Subcutaneous abdominal adipose tissue (tissue), 5 donors: ENCODE measurements at regions not wholly inside any gene's neighbourhood (a gene's known extent, or its start where the extent isn't known, plus 50 kb on each side); places are given as distances from the start of the nearest gene placed in this dataset.

Source experiments
- H3K27ac ChIP-seq: one replicate; pipeline ENCODE4 v1.7.0; 2013; ENCODE audit warnings: low read depth, mild to moderate bottlenecking, inconsistent platforms, low read length, moderate library complexity
- H3K27me3 ChIP-seq, 5 donors: one replicate each; pipeline ENCODE4 v1.7.0; 2013; ENCODE audit warnings: low read length in 5 of 5, inconsistent platforms in 1 of 5; ENCODE audit not compliant: control insufficient read depth in 5 of 5, insufficient read depth in 4 of 5
- H3K36me3 ChIP-seq, 5 donors: one replicate each; pipeline ENCODE4 v1.7.0; 2013; ENCODE audit warnings: low read length in 5 of 5; ENCODE audit not compliant: control insufficient read depth in 5 of 5, insufficient read depth in 5 of 5
- H3K4me1 ChIP-seq, 5 donors: one replicate each; pipeline ENCODE4 v1.7.0; 2013; ENCODE audit warnings: low read length in 5 of 5, mild to moderate bottlenecking in 3 of 5, moderate library complexity in 1 of 5; ENCODE audit not compliant: control insufficient read depth in 5 of 5, insufficient read depth in 5 of 5
- H3K4me3 ChIP-seq, 5 donors: one replicate each; pipeline ENCODE4 v1.7.0; 2013; ENCODE audit warnings: low read length in 5 of 5, low read depth in 1 of 5
- H3K9ac ChIP-seq, 5 donors: one replicate each; pipeline ENCODE4 v1.7.0; 2013; ENCODE audit warnings: low read length in 5 of 5, mild to moderate bottlenecking in 4 of 5, moderate library complexity in 3 of 5
- H3K9me3 ChIP-seq, 5 donors: one replicate each; pipeline ENCODE4 v1.7.0; 2013; ENCODE audit warnings: low read length in 5 of 5; ENCODE audit not compliant: control insufficient read depth in 5 of 5
- donor health status: healthy.
- donor health status: healthy.
- donor health status: healthy.
- donor health status: healthy.
- donor health status: healthy.

GRCh38 chr4:99716996-99717395, 59.4 kb upstream of the C4orf54 start:
- Histone ChIP-seq H3K9ac (no peak overlapping the region), H3K4me1 (peaks cover 0 to 19% (median 11%) of the 10 kb centered on the region in 5 donors), H3K27me3 (no peaks in the 10 kb centered on the region), H3K9me3 (no peaks in the 10 kb centered on the region), H3K4me3 (no peak overlapping the region), H3K36me3 (no peaks in the 10 kb centered on the region), H3K27ac (no peak overlapping the region)

DNA sequence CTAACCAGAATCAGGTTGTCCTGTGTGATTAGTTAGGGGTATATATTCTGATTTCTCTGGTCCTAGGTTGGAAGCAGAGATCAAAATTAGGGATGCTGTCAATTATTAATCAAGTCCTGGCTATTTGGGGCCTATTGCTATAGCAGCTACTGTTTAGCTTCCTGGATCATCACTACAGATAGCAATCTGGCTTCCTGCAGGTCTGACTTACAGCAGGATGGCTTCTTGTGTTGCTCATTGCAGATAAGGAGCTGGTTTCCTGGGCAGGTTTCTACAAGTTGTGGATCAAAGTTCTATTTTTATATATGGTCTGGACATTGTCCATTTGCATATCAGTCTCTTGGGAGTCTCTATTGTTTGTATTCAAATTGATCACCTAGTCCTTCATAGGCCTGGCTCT, 57.7 kb upstream of the C4orf54 start:
- H3K9ac ChIP-seq, result no peak overlapping the region
- H3K9me3 ChIP-seq, result no peaks in the 10 kb centered on the region
- H3K4me3 ChIP-seq, result no peak overlapping the region
- no peak overlapping the region for H3K27ac ChIP-seq
- no peaks in the 10 kb centered on the region for H3K27me3 ChIP-seq
- H3K36me3 ChIP-seq, result no peaks in the 10 kb centered on the region
- peaks cover 0 to 17% (median 11%) of the 10 kb centered on the region in 5 donors for H3K4me1 ChIP-seq

GRCh38 chr4:99714179-99714578, 56.6 kb upstream of the C4orf54 start:
- Histone ChIP-seq H3K27ac (no peak overlapping the region), H3K9ac (no peak overlapping the region), H3K4me1 (peaks cover 0 to 6% (median 5%) of the 10 kb centered on the region in 5 donors), H3K4me3 (no peak overlapping the region), H3K27me3 (no peaks in the 10 kb centered on the region), H3K36me3 (no peaks in the 10 kb centered on the region), H3K9me3 (no peaks in the 10 kb centered on the region)

GRCh38 chr4:99712530-99712929, 54.9 kb upstream of the C4orf54 start:
- Histone ChIP-seq H3K36me3 (no peaks in the 10 kb centered on the region), H3K4me1 (peaks cover 0 to 6% (median 5%) of the 10 kb centered on the region in 5 donors), H3K27me3 (no peaks in the 10 kb centered on the region), H3K4me3 (no peak overlapping the region), H3K9ac (no peak overlapping the region), H3K9me3 (no peaks in the 10 kb centered on the region), H3K27ac (no peak overlapping the region)

GRCh38 chr4:99712099-99712498, 54.5 kb upstream of the C4orf54 start:
- Histone ChIP-seq H3K27ac (no peak overlapping the region), H3K4me1 (peaks cover 0 to 6% (median 5%) of the 10 kb centered on the region in 5 donors), H3K36me3 (no peaks in the 10 kb centered on the region), H3K4me3 (no peak overlapping the region), H3K9ac (no peak overlapping the region), H3K27me3 (no peaks in the 10 kb centered on the region), H3K9me3 (no peaks in the 10 kb centered on the region)

- H3K36me3 ChIP-seq, result no peaks in the 10 kb centered on the region
- H3K9me3 ChIP-seq, result no peaks in the 10 kb centered on the region
- H3K27me3 ChIP-seq, result no peaks in the 10 kb centered on the region
- no peak overlapping the region for H3K27ac ChIP-seq
- H3K4me1 ChIP-seq, result peaks cover 0 to 6% (median 5%) of the 10 kb centered on the region in 5 donors
- H3K4me3 ChIP-seq, result no peak overlapping the region
- H3K9ac ChIP-seq, result no peak overlapping the region
These were observed 54.0 kb upstream of the C4orf54 start for GRCh38 chr4:99711657-99712056.

GRCh38 chr4:99710681-99711345, 53.2 kb upstream of the C4orf54 start:
- no peak overlapping the region for H3K9ac ChIP-seq
- H3K4me1 ChIP-seq, result peaks cover 0 to 9% (median 5%) of the 10 kb centered on the region in 5 donors
- no peak overlapping the region for H3K4me3 ChIP-seq
- no peaks in the 10 kb centered on the region for H3K27me3 ChIP-seq
- H3K27ac ChIP-seq, result no peak overlapping the region
- no peaks in the 10 kb centered on the region for H3K36me3 ChIP-seq
- H3K9me3 ChIP-seq, result no peaks in the 10 kb centered on the region

- Histone ChIP-seq H3K4me1 (peaks cover 0 to 10% (median 3%) of the 10 kb centered on the region in 5 donors), H3K4me3 (no peak overlapping the region), H3K27ac (no peak overlapping the region), H3K36me3 (no peaks in the 10 kb centered on the region), H3K9me3 (no peaks in the 10 kb centered on the region), H3K27me3 (no peaks in the 10 kb centered on the region), H3K9ac (no peak overlapping the region)
These were observed 52.4 kb upstream of the C4orf54 start for GRCh38 chr4:99710020-99710419.

DNA sequence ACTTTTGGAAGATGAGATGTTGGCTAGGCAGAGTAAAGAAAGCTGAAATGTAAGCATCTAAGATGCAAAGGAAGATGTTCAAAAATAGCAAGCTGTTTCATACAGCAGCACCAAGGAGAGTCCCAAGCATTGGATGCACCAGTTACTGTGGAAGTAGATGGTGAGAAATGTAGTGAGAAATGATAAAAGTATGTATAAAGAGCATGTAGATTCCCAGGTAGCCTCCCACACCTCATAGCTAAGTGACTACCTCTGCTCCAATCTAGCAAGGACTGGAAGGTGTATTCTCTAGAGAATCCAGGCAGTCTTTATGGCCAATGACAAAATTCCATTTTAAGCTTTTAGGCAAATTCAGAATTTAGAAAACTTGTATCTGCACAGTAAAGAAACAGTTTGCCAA, 50.9 kb upstream of the C4orf54 start:
- peaks cover 0 to 10% (median 0%) of the 10 kb centered on the region in 5 donors for H3K4me1 ChIP-seq
- H3K9me3 ChIP-seq, result no peaks in the 10 kb centered on the region
- no peak overlapping the region for H3K27ac ChIP-seq
- H3K4me3 ChIP-seq, result no peak overlapping the region
- no peak overlapping the region for H3K9ac ChIP-seq
- H3K27me3 ChIP-seq, result no peaks in the 10 kb centered on the region
- no peaks in the 10 kb centered on the region for H3K36me3 ChIP-seq
